Erythroblast (primary cell): ENCODE measurements at regions not wholly inside any gene's neighbourhood (a gene's known extent, or its start where the extent isn't known, plus 50 kb on each side); places are given as distances from the start of the nearest gene placed in this dataset.

Experiments
- GATA1 ChIP-seq: IDR thresholded peaks from 2 replicates; pipeline ENCODE4 v1.6.1; 2011; ENCODE audit warnings: low read depth, mild to moderate bottlenecking, control low read depth, low read length, moderate library complexity
- POLR2A ChIP-seq: IDR thresholded peaks from 2 replicates; pipeline ENCODE4 v1.6.1; 2011; ENCODE audit warnings: mild to moderate bottlenecking, low read length

DNA sequence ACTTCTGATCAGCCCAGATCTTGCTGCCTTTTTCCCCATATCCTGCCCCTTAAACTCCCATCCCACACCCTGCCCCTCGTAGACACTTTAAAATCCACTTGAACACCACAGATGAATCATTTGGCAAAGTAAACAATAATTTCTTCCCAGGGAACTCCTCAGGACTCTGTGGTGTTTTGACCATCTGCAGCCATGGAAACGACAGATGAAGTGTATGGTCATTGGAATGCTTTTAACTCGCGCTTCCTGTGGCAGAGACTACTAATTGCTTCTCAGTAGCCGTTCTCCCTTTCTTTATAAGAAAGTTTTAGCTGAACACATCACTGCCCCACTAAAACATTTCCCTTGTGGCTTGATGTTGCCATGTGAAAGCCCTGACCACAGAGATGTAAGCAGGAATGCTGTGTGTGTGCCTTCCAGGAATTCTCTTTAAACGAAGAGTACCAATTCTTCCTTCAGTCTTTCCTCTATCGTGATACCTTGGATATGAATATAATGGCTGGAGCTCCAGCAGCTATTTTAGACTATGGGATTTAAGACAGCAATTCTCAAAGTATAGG is 92.7 kb upstream of the PARD3B start:
- TF ChIP-seq POLR2A (no peak), GATA1 (no peak)
